Mammary epithelial cell (primary cell): ENCODE measurements at regions not wholly inside any gene's neighbourhood (a gene's known extent, or its start where the extent isn't known, plus 50 kb on each side); places are given as distances from the start of the nearest gene placed in this dataset.

Source experiments
- EZH2 ChIP-seq: IDR thresholded peaks from 2 replicates; pipeline ENCODE4 v1.6.1; 2012; ENCODE audit warnings: low read length, inconsistent platforms, borderline replicate concordance
- TF ChIP-seq, protein P1 (sequence below), 2 donors: IDR thresholded peaks in 1 of 2; conservative IDR thresholded peaks in 1 of 2; 2 replicates each; pipeline ENCODE4 v1.5.1; 2011 to 2012; ENCODE audit warnings: inconsistent platforms in 2 of 2, low read length in 2 of 2, mild to moderate bottlenecking in 2 of 2, control low read depth in 1 of 2, low read depth in 1 of 2; ENCODE audit not compliant: insufficient read depth in 1 of 2; ENCODE audit errors: extremely low read depth in 1 of 2

DNA sequence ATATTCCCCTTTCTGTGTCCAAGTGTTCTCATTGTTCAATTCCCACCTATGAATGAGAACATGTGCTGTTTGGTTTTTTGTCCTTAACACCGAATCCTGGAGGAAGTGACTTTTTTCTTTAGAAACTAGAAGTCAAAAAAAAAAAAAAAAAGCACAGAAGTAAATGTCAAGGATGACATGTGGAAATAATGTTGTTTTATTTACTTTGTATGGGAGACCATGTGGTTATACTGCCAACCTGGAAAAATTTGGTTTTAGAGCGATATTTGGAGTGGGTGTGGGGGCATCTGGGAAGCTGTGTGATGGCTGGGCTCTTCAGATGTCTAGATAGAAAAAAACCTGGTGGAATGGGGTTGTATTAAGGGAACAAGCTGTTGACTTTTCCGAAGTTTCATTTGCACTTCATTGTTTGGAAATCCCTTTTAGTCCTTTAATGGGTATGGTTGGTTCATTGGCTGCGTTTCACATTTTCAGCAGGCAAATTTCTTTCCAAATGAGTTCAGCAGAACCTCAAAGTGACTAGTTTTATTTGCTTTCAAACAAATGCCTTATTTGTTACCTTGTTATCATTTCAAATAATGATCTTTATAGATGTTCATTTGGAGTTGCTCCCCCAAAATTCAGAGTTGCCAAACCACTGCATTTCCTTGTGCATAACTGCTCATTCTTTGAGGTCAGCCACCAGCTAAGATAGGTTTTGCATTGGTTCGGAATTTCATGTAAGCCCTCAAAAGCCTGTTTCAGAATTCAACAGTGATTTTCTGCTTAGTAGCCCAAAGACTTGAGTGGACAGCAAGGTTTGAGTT lies 508.2 kb downstream of the METTL15 start:
- TF ChIP-seq, protein P1, sequence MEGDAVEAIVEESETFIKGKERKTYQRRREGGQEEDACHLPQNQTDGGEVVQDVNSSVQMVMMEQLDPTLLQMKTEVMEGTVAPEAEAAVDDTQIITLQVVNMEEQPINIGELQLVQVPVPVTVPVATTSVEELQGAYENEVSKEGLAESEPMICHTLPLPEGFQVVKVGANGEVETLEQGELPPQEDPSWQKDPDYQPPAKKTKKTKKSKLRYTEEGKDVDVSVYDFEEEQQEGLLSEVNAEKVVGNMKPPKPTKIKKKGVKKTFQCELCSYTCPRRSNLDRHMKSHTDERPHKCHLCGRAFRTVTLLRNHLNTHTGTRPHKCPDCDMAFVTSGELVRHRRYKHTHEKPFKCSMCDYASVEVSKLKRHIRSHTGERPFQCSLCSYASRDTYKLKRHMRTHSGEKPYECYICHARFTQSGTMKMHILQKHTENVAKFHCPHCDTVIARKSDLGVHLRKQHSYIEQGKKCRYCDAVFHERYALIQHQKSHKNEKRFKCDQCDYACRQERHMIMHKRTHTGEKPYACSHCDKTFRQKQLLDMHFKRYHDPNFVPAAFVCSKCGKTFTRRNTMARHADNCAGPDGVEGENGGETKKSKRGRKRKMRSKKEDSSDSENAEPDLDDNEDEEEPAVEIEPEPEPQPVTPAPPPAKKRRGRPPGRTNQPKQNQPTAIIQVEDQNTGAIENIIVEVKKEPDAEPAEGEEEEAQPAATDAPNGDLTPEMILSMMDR (conservative IDR thresholded peaks at IDR 0.05 in 1 of 2, IDR thresholded peaks at IDR 0.05 in 1 of 2; ENCODE audit: extremely low read depth in 1 of 2, insufficient read depth in 1 of 2, low read depth in 1 of 2, low read length in 2 of 2): no peak
- TF ChIP-seq EZH2: no peak
